ENCODE measurements at regions not wholly inside any gene's neighbourhood (a gene's known extent, or its start where the extent isn't known, plus 50 kb on each side); places are given as distances from the start of the nearest gene placed in this dataset.

DNA sequence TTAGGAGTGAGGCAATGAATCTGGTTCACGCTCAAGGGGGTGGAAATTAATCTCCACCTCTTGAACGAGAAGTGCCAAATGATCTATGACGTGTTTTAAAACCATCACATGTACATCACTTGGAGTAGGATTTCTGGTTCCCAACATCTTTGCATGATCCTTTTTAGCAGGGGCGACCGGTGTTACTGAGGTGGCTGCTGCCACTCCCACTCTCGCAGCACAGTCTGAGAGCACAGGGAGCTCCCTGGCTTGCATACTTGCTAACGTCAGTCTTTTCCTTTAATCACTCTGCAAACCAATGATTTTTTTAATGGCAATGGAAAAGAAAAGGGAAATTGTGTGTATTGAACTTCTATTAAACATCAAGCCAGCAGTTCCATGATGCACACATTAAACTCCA is 624.4 kb downstream of the IRX1 start:
- TF ChIP-seq, protein P1, sequence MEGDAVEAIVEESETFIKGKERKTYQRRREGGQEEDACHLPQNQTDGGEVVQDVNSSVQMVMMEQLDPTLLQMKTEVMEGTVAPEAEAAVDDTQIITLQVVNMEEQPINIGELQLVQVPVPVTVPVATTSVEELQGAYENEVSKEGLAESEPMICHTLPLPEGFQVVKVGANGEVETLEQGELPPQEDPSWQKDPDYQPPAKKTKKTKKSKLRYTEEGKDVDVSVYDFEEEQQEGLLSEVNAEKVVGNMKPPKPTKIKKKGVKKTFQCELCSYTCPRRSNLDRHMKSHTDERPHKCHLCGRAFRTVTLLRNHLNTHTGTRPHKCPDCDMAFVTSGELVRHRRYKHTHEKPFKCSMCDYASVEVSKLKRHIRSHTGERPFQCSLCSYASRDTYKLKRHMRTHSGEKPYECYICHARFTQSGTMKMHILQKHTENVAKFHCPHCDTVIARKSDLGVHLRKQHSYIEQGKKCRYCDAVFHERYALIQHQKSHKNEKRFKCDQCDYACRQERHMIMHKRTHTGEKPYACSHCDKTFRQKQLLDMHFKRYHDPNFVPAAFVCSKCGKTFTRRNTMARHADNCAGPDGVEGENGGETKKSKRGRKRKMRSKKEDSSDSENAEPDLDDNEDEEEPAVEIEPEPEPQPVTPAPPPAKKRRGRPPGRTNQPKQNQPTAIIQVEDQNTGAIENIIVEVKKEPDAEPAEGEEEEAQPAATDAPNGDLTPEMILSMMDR (IDR thresholded peaks at IDR 0.05), result no peak
- no peak for TF ChIP-seq EZH2 (IDR thresholded peaks at IDR 0.05; ENCODE audit: borderline replicate concordance, insufficient read depth, low read depth, low read length, poor library complexity, severe bottlenecking)
